ENCODE measurements at regions not wholly inside any gene's neighbourhood (a gene's known extent, or its start where the extent isn't known, plus 50 kb on each side); places are given as distances from the start of the nearest gene placed in this dataset.

DNA sequence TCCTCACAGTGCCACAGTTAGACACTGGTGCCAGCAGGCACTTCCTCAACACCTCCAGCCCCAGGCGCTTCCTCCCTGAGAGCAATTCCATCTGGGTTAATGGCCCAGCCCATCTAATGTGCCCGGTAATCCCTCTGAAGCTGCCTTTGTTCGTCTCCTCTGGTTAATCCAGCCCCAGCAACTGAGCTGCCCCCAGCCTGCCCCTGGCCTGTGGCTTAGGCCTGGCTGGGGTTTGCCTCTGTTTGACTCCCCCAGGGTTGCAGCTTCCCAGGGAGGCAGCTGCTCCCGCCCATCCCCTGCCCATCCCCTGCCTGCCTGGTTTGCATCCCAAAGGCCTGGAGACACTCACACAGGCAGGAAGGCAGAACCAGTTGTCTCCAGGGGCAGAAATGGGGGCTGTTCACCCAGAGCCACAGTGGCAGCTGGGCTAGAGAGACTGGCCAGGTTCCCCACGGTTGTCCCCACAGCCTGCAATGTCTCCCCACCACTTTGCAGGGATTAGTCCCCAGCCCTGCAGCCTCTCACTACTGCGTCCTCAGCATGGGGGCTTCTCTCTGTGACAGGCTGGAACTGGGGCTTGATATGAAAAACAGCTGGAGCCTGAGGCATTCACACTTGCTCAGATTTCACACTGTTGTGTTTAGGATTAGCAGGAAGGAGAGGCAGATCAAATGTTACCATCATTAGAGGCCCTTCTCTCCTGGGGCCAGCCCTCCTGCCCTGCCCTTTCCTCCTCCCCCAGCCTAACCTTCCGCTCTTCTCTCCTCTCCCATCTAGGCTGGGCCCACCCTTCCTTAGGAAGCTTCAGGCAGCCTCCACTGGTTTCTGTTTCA is 120.2 kb downstream of the TLR5 start:
- TF ChIP-seq CTCF (IDR thresholded peaks at IDR 0.05), result no peak
- no peak for TF ChIP-seq POLR2A (IDR thresholded peaks at IDR 0.05)
